HuH-7.5 (cell line): ENCODE measurements at regions not wholly inside any gene's neighbourhood (a gene's known extent, or its start where the extent isn't known, plus 50 kb on each side); places are given as distances from the start of the nearest gene placed in this dataset.
"Not testable (repeated sequence)": the region's sequence is repeated elsewhere in the genome, so short reads cannot be mapped to it uniquely, and the experiment has no call there.

Source experiments
- DNase-seq: peaks from one replicate; pipeline ENCODE4 v3.0.0; 2011; ENCODE audit warnings: low spot score

DNA sequence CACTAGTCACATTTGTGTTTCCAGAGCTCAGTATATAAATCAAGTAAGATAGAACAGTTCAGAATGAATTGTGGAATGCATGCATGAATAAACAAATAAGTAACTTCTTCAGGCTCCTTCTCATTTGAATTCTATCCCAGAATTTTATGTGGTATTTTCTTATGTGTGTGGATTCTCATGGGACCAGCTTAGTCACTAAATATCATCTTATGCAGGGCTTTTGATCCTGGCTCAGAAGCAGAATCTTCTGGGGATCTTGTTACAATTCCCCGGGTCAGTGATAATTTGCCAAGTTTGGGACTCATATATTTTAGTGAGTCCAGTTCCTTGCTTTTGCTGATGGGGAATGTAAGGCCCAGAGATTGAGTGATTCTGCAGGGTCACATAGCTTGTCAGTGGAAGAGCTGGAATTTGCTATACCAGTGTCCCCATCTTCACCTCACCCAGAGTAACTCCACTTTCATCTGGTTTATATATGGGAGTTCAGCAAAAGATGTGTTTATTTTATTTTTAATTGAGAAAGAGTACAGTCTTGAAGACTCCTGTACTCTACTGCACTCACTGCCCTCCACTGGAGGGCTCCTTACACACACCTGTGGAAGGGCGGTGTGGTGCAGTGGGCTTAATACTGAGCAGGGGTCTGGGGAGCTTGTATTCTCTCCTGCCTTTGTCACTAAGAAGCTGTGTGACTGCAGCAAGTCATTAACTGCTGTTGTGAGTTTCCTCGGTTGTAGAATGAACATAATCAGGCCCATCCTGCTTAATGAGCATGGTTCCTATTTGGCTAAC is 198.2 kb upstream of the CXorf66 start:
- DNase-seq: no peak

GRCh38 chrX:140157611-140158010 is 192.3 kb upstream of the CXorf66 start:
- DNase-seq: no peak

GRCh38 chrX:140157143-140157542 is 191.8 kb upstream of the CXorf66 start:
- no peak for DNase-seq

- no peak for DNase-seq
Observed at GRCh38 chrX:140151316-140151715, 186.0 kb upstream of the CXorf66 start.

DNA sequence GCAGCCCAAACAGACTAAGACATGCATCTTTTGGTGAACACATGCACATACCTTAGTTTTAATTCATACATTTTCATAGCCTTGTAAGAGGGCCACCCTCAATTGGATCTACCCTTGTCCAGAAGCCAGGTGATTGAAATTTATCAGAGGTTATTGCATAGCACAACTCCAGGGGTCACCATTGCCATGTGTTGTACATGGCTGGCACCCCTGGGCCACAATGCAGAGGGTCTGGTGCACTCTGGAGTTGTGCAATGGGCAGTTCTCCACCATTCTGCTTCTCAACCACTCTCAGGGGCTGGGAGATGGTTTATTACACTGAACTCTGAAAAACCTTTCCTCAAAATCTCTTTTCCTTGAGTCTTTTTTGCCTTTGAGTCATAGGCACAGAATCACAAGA is 184.4 kb upstream of the CXorf66 start:
- DNase-seq: no peak

GRCh38 chrX:140141444-140142029 is 176.2 kb upstream of the CXorf66 start:
- no peak for DNase-seq

DNA sequence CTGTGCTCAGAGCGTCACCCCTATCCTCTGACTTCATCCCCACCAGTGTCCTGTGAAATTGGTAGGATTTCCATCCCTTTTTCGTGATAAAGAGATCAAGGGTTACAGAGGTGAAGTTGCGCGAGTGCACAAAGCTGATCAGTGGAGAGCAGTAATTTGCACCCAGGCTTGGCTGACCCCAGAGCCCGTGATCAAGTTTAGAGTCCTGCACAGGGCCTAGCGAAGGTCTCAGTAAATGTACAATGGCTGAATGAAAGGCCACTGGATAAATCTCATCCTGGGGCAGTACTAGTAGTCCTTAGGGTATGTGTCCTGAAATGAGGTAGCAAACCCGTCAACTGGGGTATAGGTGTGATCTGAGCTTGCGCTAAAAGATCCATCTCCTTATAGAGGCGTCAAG is 173.2 kb upstream of the CXorf66 start:
- DNase-seq: not testable (repeated sequence)

- DNase-seq: not testable (repeated sequence)
Observed at GRCh38 chrX:140138065-140138464, 172.7 kb upstream of the CXorf66 start.

DNA sequence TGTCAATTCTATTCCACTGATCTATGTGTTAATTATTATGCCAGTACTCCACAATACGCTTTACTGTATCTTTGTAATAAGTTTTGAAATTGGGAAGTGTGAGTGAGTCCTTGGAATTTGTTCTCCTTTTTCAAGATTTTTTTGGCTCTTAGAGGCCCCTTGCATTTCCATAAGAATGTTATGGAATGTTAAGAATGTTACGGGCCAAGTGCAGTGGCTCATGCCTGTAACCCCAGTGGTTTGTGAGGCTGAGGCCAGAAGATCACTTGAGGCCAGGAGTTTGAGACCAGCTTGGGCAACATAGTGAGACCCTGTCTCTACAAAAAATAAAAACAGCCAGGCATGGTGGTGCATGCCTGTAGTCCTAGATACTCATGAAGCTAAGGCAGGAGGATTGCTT is 167.6 kb upstream of the CXorf66 start:
- DNase-seq: no peak

DNA sequence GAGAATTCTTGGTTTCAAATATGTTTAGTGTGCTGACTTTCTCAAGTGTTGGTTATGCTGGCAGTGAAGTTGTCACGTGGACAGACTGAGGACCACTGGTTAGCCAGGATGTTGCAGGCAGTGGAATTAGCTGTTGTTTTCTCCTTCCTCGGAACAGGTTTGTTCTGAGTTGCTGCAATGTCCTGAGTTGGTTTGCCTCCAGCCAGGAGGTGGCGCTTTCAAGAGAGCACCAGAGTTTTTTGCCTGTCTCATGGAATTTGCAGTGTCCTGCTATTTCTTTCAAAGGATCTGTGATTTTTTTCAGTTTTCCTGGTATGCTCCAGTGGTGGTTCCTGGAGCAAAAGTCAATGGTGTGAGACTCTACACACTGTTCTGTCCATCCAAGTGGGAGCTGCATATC is 158.1 kb upstream of the CXorf66 start:
- no peak for DNase-seq

- DNase-seq: not testable (repeated sequence)
Observed at GRCh38 chrX:140114059-140114458, 148.7 kb upstream of the CXorf66 start.

- DNase-seq: no peak
Observed at GRCh38 chrX:140110081-140110650, 144.8 kb upstream of the CXorf66 start.

GRCh38 chrX:140104760-140105159 is 139.4 kb upstream of the CXorf66 start:
- DNase-seq: no peak

- no peak for DNase-seq
Observed at GRCh38 chrX:140099221-140099620, 133.9 kb upstream of the CXorf66 start.

DNA sequence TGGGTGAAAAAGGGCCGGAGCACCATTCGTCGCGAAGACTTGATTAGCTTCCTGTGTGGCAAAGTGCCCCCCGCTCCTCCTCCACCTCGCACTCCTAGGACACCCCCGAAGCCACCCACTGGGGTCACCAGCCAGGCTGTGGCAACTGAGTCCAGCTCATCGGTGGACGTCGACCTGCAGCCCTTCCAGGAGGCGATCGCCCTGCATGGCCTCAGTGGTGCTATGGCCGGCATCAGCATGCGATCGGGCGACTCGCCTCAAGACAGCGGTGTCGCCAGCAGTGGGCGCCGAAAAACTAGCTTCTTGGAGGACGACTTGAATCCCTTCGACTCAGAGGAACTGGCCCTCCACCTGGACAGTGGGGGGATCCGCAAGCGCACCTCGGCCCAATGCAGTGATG is 126.8 kb upstream of the CXorf66 start:
- no peak for DNase-seq

- DNase-seq: no peak
Observed at GRCh38 chrX:140091125-140091886, 126.0 kb upstream of the CXorf66 start.

DNA sequence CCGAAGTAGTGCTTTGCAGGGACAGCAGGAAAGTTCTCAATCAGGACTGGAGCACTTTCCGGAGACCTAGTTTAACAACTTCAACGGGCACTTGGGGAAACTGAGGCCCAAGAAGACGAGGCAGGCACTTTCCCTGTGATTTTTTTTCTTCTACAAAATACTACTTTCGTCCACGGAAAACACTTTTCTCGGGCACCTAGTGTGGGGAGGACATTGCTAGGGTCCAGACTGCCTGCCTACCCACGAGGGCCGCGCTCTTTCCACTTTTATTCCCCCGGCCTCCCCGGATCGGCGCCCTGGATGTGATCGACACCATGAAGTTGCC is 125.4 kb upstream of the CXorf66 start:
- DNase-seq: no peak

GRCh38 chrX:140088438-140088837 is 123.1 kb upstream of the CXorf66 start:
- DNase-seq: no peak

- DNase-seq: no peak
Observed at GRCh38 chrX:140087875-140088274, 122.6 kb upstream of the CXorf66 start.

DNA sequence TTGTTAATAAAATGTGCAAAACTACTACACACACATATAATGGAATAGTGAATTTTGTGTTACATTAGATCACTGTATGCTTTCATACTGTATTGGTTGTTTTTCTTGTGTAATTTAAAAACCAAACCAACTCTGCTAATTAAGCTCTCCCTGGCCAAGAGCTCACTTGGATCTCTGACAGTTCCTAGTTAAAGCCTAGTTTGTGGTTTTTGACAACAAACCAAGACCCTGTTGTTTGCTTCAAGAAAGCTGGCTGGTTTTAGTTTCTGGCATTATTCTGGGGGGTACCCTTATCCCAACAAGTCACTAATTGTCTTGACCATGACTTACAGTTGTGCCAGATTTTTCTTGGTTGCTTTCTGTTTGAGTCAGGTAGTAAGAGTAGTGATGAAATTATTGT is 121.4 kb upstream of the CXorf66 start:
- no peak for DNase-seq

DNA sequence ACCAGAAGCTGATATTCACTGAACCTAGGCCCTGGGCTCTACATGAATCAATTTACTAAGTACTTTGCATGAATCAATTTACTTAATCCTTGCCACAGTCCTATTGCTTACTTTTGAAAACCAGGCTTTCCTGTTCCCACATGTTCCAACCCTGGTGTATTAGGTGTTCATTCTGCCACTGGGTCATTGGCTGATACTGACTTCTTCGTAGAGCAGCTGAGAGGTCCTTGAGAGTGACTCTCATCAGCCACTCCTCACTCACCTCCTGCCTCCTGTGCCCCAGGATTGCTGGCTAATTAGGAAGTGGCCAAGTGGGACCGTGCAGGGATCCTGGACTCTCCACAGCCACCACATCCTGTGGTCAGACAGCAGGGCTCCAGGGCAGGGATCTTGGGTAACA is 109.5 kb upstream of the CXorf66 start:
- DNase-seq: not testable (repeated sequence)

DNA sequence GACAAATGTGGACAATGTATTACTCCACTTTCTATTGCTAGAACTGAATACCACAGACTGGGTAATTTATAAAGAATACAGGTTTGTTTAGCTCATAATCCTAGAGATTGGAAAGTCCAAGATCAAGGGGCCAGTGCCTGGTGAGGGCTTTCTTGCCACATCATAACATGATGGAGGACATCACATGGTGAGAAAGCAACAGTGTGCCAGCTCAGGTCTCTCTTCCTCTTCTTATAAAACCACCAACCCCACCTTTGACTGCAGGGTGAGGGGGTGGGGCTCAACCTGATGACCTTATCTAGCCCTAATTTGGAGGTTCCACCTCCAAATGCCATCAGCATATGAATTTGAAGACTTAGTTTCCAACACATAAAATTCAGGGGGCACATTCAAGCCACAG is 105.7 kb upstream of the CXorf66 start:
- DNase-seq: no peak
